ENCODE measurements at regions not wholly inside any gene's neighbourhood (a gene's known extent, or its start where the extent isn't known, plus 50 kb on each side); places are given as distances from the start of the nearest gene placed in this dataset.

DNA sequence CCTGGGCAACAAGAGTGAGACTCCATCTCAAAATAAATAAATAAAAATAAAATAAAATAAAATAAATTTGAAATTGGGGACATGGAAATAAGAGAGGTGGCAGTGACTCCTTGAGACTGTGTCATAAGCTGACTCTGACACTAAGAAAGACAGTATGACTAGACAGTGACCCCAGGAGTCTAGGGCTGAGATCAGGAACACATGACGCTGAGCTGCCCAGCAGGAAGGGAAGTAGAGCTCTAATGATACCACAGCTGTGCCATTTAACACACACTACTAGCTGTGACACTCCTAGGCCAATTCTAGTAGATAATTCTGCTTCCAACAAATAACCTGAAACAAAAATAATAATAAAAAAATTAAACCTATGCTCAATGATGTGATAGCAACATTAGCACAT is 293.0 kb downstream of the SEC61B start:
- TF ChIP-seq, protein P1, sequence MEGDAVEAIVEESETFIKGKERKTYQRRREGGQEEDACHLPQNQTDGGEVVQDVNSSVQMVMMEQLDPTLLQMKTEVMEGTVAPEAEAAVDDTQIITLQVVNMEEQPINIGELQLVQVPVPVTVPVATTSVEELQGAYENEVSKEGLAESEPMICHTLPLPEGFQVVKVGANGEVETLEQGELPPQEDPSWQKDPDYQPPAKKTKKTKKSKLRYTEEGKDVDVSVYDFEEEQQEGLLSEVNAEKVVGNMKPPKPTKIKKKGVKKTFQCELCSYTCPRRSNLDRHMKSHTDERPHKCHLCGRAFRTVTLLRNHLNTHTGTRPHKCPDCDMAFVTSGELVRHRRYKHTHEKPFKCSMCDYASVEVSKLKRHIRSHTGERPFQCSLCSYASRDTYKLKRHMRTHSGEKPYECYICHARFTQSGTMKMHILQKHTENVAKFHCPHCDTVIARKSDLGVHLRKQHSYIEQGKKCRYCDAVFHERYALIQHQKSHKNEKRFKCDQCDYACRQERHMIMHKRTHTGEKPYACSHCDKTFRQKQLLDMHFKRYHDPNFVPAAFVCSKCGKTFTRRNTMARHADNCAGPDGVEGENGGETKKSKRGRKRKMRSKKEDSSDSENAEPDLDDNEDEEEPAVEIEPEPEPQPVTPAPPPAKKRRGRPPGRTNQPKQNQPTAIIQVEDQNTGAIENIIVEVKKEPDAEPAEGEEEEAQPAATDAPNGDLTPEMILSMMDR (IDR thresholded peaks at IDR 0.05; ENCODE audit: insufficient read depth, low read length), result no peak
- TF ChIP-seq GABPA (IDR thresholded peaks at IDR 0.05; ENCODE audit: low read depth) (no peak), POLR2AphosphoS5 (IDR thresholded peaks at IDR 0.05; ENCODE audit: low read depth) (no peak), REST (IDR thresholded peaks at IDR 0.05; ENCODE audit: insufficient replicate concordance, low read depth) (no peak), SPI1 (IDR thresholded peaks at IDR 0.05; ENCODE audit: borderline replicate concordance, low read depth) (no peak)

Measured in HL-60 (cell line).